Inferior parietal cortex (tissue), 1 donor: ENCODE measurements at regions not wholly inside any gene's neighbourhood (a gene's known extent, or its start where the extent isn't known, plus 50 kb on each side); places are given as distances from the start of the nearest gene placed in this dataset.
A peak's percentile ranks its signal among the peaks of the same experiment; 100 is the strongest.
"Not testable (repeated sequence)": the region's sequence is repeated elsewhere in the genome, so short reads cannot be mapped to it uniquely, and the experiment has no call there.

ENCODE experiments used
- DNase-seq: peaks from one replicate; pipeline ENCODE4 v3.0.0-alpha.2; 2016; ENCODE audit errors: extremely low spot score

GRCh38 chr2:17363846-17364245, 154.4 kb downstream of the RAD51AP2 start:
- DNase-seq: no peak

GRCh38 chr2:17362956-17363355, 155.3 kb downstream of the RAD51AP2 start:
- no peak for DNase-seq

GRCh38 chr2:17355608-17356329, 162.5 kb downstream of the RAD51AP2 start:
- no peak for DNase-seq

DNA sequence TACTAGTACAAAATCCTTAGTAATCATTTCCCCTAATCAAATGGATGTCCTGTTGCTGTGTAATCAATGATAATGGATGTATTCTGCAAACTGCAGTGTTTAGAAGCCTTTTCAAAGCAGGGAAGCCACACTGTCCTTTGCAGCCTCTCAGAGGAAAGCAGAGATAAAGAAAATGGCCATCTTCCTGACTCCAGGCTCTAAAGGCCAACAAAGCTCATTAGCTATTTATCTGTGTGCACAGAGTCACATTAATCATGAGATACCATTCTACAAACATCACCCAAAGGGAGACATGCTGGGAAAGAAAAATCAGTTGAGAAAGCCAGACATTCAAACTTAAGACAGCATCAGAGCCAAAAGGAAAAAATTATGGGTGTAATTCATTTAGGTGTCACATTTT, 165.0 kb downstream of the RAD51AP2 start:
- no peak for DNase-seq

GRCh38 chr2:17342692-17343091, 175.5 kb downstream of the RAD51AP2 start:
- not testable (repeated sequence) for DNase-seq

GRCh38 chr2:17337507-17337906, 180.7 kb downstream of the RAD51AP2 start:
- no peak for DNase-seq

- no peak for DNase-seq
Measured at GRCh38 chr2:17336458-17336857, 181.8 kb downstream of the RAD51AP2 start.

DNA sequence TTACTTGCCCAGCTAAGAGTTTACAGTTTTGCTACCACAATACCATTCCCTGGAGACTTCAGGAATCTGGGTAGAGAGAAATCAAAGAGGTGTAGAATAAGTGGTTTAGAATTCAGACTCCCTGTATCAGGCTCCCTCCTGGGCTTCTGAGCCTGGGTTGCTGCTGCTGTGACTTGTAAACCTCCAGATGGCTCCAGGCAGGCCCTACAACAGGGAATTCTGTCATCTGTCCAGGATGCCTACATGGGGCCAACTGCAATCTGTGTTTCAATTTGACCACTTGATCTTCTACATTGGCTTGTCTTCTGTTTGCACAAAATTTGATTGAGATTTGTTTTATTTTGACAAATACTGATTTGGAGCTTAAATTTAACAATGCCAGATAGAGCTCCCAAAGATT, 183.9 kb downstream of the RAD51AP2 start:
- DNase-seq: no peak

- DNase-seq: no peak
Measured at GRCh38 chr2:17331636-17332035, 186.6 kb downstream of the RAD51AP2 start.

- no peak for DNase-seq
Measured at GRCh38 chr2:17328161-17328560, 190.1 kb downstream of the RAD51AP2 start.

DNA sequence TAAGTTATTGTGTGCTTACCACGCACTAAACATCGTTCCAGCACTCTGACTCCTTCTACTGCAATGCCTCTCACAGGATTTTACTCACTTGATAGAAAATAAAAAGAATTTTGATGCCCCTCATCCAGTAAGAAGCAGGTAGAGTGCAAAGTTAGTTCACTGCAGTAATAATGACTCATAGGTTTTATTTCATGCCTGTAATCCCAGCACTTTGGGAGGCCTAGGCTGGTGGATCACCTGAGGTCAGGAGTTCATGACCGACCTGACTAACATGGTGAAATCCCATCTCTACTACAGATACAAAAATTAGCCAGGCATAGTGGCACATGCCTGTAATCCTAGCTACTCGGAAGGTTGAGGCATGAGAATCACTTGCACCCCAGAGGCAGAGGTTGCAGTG, 190.6 kb downstream of the RAD51AP2 start:
- DNase-seq: no peak

DNA sequence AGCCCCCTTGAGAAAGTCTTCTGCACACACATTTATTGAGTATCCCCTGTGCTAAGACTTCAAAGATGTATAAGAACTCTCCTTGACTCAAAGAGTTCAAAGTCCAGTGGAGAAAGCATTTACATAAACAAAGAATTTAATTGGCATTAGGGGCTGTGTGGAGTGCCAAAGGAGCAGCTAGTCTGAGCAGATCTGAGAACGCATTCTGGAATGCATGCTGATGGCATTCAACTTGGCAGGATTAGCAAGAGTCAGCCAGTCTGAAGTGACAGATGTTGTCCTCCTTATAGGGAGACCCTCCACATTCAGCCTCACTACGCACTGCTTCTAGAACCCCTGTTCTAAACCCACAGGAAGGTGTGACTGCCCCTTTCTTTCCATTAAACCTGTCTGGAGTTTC, 191.5 kb downstream of the RAD51AP2 start:
- DNase-seq: no peak

- no peak for DNase-seq
Measured at GRCh38 chr2:17323697-17324096, 194.5 kb downstream of the RAD51AP2 start.

DNA sequence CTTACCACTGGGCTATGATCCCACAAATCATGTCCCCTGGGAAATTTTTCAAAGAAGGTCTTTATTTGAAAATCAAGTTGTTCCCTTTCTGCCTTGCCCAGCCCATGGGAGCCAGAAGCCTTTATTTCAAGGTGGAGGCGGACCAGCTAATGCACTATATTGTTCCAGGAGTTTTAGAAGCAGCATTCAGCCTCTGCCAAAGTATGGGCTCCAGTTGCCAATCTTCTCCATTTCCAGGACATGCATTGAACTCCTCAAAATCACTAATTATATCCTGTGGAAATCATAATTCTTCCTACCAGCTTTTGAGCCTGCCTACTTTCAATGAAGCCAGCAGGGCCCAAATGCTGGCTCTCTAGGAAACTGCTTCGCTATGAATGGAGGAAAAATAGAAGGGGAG, 195.8 kb downstream of the RAD51AP2 start:
- DNase-seq: no peak

- no peak for DNase-seq
Measured at GRCh38 chr2:17319090-17319489, 199.2 kb downstream of the RAD51AP2 start.

GRCh38 chr2:17318013-17318412, 200.2 kb downstream of the RAD51AP2 start:
- DNase-seq: no peak

DNA sequence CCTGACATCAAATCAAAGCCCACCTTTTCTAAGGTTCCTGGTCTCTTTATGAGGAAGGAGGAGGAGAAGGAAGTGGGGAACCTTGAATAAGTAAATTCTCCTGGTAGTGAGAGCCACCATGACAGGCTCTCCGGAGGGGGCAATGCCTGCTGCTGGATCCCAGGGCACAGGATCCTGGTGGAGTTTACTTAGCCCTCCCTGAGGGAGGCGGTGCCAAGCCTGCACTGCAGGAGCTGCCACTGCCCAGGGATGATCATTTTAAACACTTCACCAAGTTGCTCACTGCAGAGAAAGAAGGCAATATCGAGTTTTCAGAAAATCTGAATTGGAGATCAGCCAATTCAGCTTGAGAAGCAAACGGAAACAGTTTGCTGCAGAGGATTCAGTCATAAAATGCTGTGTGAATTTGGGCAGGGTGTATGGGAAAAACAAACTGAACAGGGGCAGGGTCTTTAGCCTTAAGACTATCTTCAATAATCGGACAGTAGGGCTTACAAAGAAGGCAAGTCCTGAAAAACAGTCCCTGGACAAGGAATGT, 200.7 kb downstream of the RAD51AP2 start:
- DNase-seq: no peak

GRCh38 chr2:17313261-17313660, 205.0 kb downstream of the RAD51AP2 start:
- DNase-seq: no peak

DNA sequence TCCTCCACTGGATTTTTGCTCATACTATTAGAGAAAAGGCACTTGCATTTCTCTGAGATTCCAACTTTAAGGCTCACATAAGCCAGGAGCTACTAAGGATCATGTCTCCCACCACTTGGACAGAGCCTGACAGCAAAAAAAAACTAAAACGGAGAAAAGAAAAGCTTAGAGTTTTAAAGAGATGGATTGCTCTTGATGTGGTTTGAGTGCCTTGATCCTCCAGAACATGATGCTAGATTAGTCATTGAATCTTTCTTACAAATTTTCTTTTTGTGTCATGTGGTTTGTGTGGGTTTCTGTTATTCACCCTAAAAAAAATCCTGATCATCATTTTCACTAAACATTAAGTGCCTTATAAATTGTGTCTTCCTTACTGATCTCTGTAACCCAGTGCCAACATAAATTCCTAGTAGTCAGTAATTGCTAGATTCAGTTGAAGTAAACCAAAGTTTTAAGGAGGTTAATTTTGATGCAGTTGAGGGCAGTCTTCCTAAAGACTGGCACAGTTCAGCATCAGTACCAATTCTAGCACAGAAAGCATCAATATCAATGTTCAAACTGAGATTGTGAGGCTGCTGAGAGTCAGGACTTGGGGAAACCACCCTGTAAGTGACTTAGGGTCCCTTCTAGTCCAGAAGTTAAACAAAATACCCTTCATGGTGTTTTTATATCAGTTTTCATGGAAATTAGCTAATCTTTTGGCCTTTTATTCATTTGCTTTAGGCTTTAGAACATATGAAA, 206.3 kb downstream of the RAD51AP2 start:
- no peak for DNase-seq

DNA sequence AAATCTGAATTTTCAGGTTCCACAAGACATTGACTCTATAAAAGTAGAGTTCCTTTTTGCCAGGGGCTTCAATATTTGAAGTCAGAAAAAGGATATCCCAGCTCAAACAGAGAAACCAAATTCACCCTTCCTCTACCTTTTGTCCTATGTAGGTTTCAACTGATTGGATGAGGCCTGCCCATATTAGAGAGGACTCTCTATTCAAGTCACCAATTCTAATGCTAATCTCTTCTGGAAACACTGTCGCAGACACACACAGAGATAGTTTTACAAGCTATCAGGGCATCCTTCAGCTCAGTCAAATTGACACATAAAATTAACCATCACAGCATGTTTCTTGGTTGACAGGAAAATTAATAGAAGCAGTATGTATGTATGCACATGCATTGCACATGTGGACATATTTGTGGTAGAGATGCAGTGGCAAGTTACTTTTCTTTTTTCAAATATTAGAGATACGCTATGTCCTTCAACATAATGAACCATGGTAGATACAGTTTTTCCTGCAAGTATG, 207.1 kb downstream of the RAD51AP2 start:
- DNase-seq: no peak

- peak; percentile 70 for DNase-seq
Measured at GRCh38 chr2:17309741-17310339, 208.4 kb downstream of the RAD51AP2 start.

DNA sequence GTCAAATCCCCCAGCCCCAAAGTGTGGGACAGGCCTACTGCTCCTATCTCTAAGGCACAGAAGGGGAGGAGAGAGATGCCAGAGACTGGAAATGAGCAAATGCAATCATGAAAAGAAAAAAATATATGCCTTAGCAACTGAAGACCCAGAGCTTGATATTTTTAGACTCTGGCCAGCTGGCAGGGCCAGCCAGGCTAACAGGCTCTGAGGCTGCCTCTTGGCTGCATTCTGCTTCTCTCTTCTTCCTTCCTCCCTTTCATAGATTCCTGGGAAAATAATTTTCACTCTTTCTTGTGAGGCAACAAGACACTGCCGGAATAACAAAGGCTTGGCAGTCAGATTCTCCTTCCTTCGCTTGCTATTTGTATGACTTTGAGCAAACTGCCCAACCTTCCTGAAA, 209.1 kb downstream of the RAD51AP2 start:
- no peak for DNase-seq
